DND-41 (cell line): ENCODE measurements at regions not wholly inside any gene's neighbourhood (a gene's known extent, or its start where the extent isn't known, plus 50 kb on each side); places are given as distances from the start of the nearest gene placed in this dataset.

Source experiments
- ATAC-seq: fragments of 200-7000 bp; cut with Tn5 transposase; 3 replicates; pipeline ENCODE4 v1.9.1; 2021; ENCODE audit warnings: low read depth; ENCODE audit not compliant: insufficient read depth
- DNase-seq: peaks from one replicate; pipeline ENCODE4 v3.0.0-alpha.2; 2020
- H2AFZ ChIP-seq: 2 replicates; pipeline ENCODE4 v1.6.0; 2012; ENCODE audit warnings: low read depth, low read length
- H3K27ac ChIP-seq: 2 replicates; pipeline ENCODE4 v1.5.1; 2012; ENCODE audit warnings: low read length, inconsistent platforms
- H3K27me3 ChIP-seq: fragments of 200-600 bp; sonication (generic); 2 replicates; pipeline ENCODE4 v1.6.0; 2012; ENCODE audit warnings: low read length, mild to moderate bottlenecking, inconsistent platforms; ENCODE audit not compliant: insufficient read depth, poor library complexity
- H3K36me3 ChIP-seq: 2 replicates; pipeline ENCODE4 v1.5.1; 2012; ENCODE audit warnings: low read length, inconsistent platforms; ENCODE audit not compliant: insufficient read depth
- H3K4me1 ChIP-seq: 2 replicates; pipeline ENCODE4 v1.5.1; 2012; ENCODE audit warnings: mild to moderate bottlenecking, low read length; ENCODE audit not compliant: insufficient read depth
- H3K4me2 ChIP-seq: 2 replicates; pipeline ENCODE4 v1.6.0; 2012; ENCODE audit warnings: mild to moderate bottlenecking, moderate library complexity, low read length, inconsistent platforms; ENCODE audit not compliant: insufficient read depth
- H3K4me3 ChIP-seq, 2 experiments: fragments of 200-600 bp in 1 of 2; shearing (Covaris generic) in 1 of 2; 2 replicates each; pipeline ENCODE4 v1.5.1; 2012 to 2016; ENCODE audit warnings: inconsistent platforms in 2 of 2, low read length in 2 of 2, mild to moderate bottlenecking in 2 of 2, low read depth in 1 of 2, moderate library complexity in 1 of 2
- H3K79me2 ChIP-seq: 2 replicates; pipeline ENCODE4 v1.6.0; 2012; ENCODE audit warnings: low read length, inconsistent platforms; ENCODE audit not compliant: insufficient read depth
- H3K9ac ChIP-seq: 2 replicates; pipeline ENCODE4 v1.6.0; 2012; ENCODE audit warnings: low read depth, mild to moderate bottlenecking, inconsistent platforms, low read length, moderate library complexity
- H3K9me3 ChIP-seq: 2 replicates; pipeline ENCODE4 v1.5.1; 2012; ENCODE audit warnings: low read length, moderate library complexity, mild to moderate bottlenecking, inconsistent platforms; ENCODE audit not compliant: insufficient read depth, severe bottlenecking
- H4K20me1 ChIP-seq: 2 replicates; pipeline ENCODE4 v1.6.0; 2012; ENCODE audit warnings: low read length; ENCODE audit not compliant: insufficient read depth
- CTCF ChIP-seq: IDR thresholded peaks from 2 replicates; pipeline ENCODE4 v1.5.1; 2012; ENCODE audit warnings: borderline replicate concordance, low read length, moderate library complexity, mild to moderate bottlenecking; ENCODE audit not compliant: poor library complexity, severe bottlenecking; ENCODE audit errors: extremely low read depth
- EZH2 ChIP-seq: IDR thresholded peaks from 3 replicates; pipeline ENCODE4 v1.6.1; 2012; ENCODE audit warnings: borderline replicate concordance, low read depth, mild to moderate bottlenecking, moderate library complexity, low read length, inconsistent platforms; ENCODE audit not compliant: severe bottlenecking

GRCh38 chr2:35938838-35939237 is 416.7 kb upstream of the CRIM1 start:
- Histone ChIP-seq H3K79me2 (no peaks in the 10 kb centered on the region), H3K27me3 (no peaks in the 10 kb centered on the region), H3K9me3 (no peaks in the 10 kb centered on the region), H4K20me1 (no peaks in the 10 kb centered on the region), H3K36me3 (no peaks in the 10 kb centered on the region), H3K4me2 (no peak overlapping the region), H3K27ac (no peak overlapping the region), H3K4me3 (no peak overlapping the region), H3K4me1 (no peaks in the 10 kb centered on the region), H3K9ac (no peak overlapping the region), H2AFZ (no peak overlapping the region)
- no peak for ATAC-seq
- no peak for DNase-seq
- no peak for TF ChIP-seq CTCF
- TF ChIP-seq EZH2 = no peak

GRCh38 chr2:35933031-35933430 is 422.5 kb upstream of the CRIM1 start:
- no peaks in the 10 kb centered on the region for H3K9me3 ChIP-seq
- TF ChIP-seq CTCF = no peak
- no peak for TF ChIP-seq EZH2
- H3K4me3 ChIP-seq = no peak overlapping the region
- no peak overlapping the region for H3K9ac ChIP-seq
- no peak overlapping the region for H2AFZ ChIP-seq
- H3K4me1 ChIP-seq = no peaks in the 10 kb centered on the region
- no peaks in the 10 kb centered on the region for H3K79me2 ChIP-seq
- no peaks in the 10 kb centered on the region for H4K20me1 ChIP-seq
- no peak for DNase-seq
- no peak overlapping the region for H3K4me2 ChIP-seq
- no peaks in the 10 kb centered on the region for H3K36me3 ChIP-seq
- H3K27ac ChIP-seq = no peak overlapping the region
- ATAC-seq = no peak
- H3K27me3 ChIP-seq = no peaks in the 10 kb centered on the region

- H2AFZ ChIP-seq = no peak overlapping the region
- DNase-seq (no peak), ATAC-seq (no peak)
- no peak overlapping the region for H3K4me2 ChIP-seq
- no peaks in the 10 kb centered on the region for H3K36me3 ChIP-seq
- H4K20me1 ChIP-seq = no peaks in the 10 kb centered on the region
- no peak overlapping the region for H3K27ac ChIP-seq
- no peaks in the 10 kb centered on the region for H3K4me1 ChIP-seq
- no peaks in the 10 kb centered on the region for H3K27me3 ChIP-seq
- no peak overlapping the region for H3K4me3 ChIP-seq
- no peaks in the 10 kb centered on the region for H3K9me3 ChIP-seq
- TF ChIP-seq EZH2 (no peak), CTCF (no peak)
- no peak overlapping the region for H3K9ac ChIP-seq
- no peaks in the 10 kb centered on the region for H3K79me2 ChIP-seq
These were observed 423.2 kb upstream of the CRIM1 start for GRCh38 chr2:35932276-35932963.
